NB4 (cell line): ENCODE measurements at regions not wholly inside any gene's neighbourhood (a gene's known extent, or its start where the extent isn't known, plus 50 kb on each side); places are given as distances from the start of the nearest gene placed in this dataset.

ENCODE experiments used
- DNase-seq: peaks from one replicate; pipeline ENCODE4 v3.0.0; 2010; ENCODE audit warnings: low read depth
- H3K4me3 ChIP-seq: one replicate; pipeline ENCODE4 v1.5.1; 2011; ENCODE audit warnings: mild to moderate bottlenecking, low read depth, low read length, moderate library complexity
- CTCF ChIP-seq: IDR thresholded peaks from one replicate; pipeline ENCODE4 v1.5.1; 2012; ENCODE audit warnings: low read depth, low read length
- MAX ChIP-seq: IDR thresholded peaks from 2 replicates; pipeline ENCODE4 v1.6.1; 2011; ENCODE audit warnings: low read depth, low read length
- MYC ChIP-seq: IDR thresholded peaks from 2 replicates; pipeline ENCODE4 v1.6.1; 2011; ENCODE audit warnings: low read depth, low read length
- POLR2A ChIP-seq: IDR thresholded peaks from 2 replicates; pipeline ENCODE4 v1.6.1; 2011; ENCODE audit warnings: mild to moderate bottlenecking; ENCODE audit not compliant: insufficient read length; ENCODE audit errors: extremely low read depth

GRCh38 chr16:61579195-61579594, 457.0 kb downstream of the CDH8 start:
- H3K4me3 ChIP-seq = no peak overlapping the region
- TF ChIP-seq POLR2A (no peak), CTCF (no peak), MAX (no peak), MYC (no peak)
- no peak for DNase-seq

GRCh38 chr16:61576476-61576875, 459.8 kb downstream of the CDH8 start:
- no peak for TF ChIP-seq POLR2A
- TF ChIP-seq MYC = no peak
- no peak for TF ChIP-seq CTCF
- no peak for TF ChIP-seq MAX
- H3K4me3 ChIP-seq = no peak overlapping the region
- no peak for DNase-seq

- no peak overlapping the region for H3K4me3 ChIP-seq
- TF ChIP-seq CTCF (no peak), MAX (no peak), POLR2A (no peak), MYC (no peak)
- no peak for DNase-seq
These were observed 460.6 kb downstream of the CDH8 start for GRCh38 chr16:61575617-61576016.

GRCh38 chr16:61569028-61569427, 467.2 kb downstream of the CDH8 start:
- TF ChIP-seq MAX = no peak
- no peak for TF ChIP-seq CTCF
- TF ChIP-seq POLR2A = no peak
- no peak for TF ChIP-seq MYC
- DNase-seq = no peak
- no peak overlapping the region for H3K4me3 ChIP-seq

- H3K4me3 ChIP-seq = no peak overlapping the region
- TF ChIP-seq MYC = no peak
- TF ChIP-seq CTCF = no peak
- no peak for TF ChIP-seq POLR2A
- no peak for TF ChIP-seq MAX
- no peak for DNase-seq
These were observed 471.5 kb downstream of the CDH8 start for GRCh38 chr16:61564716-61565115.

- no peak overlapping the region for H3K4me3 ChIP-seq
- TF ChIP-seq POLR2A (no peak), MYC (no peak)
- no peak for DNase-seq
These were observed 480.4 kb downstream of the CDH8 start for GRCh38 chr16:61555718-61556441.

GRCh38 chr16:61549327-61549726, 486.9 kb downstream of the CDH8 start:
- H3K4me3 ChIP-seq = no peak overlapping the region
- DNase-seq = no peak
- no peak for TF ChIP-seq MAX
- TF ChIP-seq MYC = no peak
- no peak for TF ChIP-seq CTCF
- no peak for TF ChIP-seq POLR2A
